GM12878 (cell line): ENCODE measurements at regions not wholly inside any gene's neighbourhood (a gene's known extent, or its start where the extent isn't known, plus 50 kb on each side); places are given as distances from the start of the nearest gene placed in this dataset.

Source experiments
- ATAC-seq: fragments of 200-7000 bp; cut with Tn5 transposase; 3 replicates; pipeline ENCODE4 v1.9.1; 2020; ENCODE audit warnings: mild to moderate bottlenecking, moderate library complexity
- BruUV-seq: library from RNA; stranded (reverse); fragments of 400-500 nt; replicated peaks from 2 replicates; lab custom pipeline; 2021; lab: Mats Ljungman, UMichigan
- CTCF ChIA-PET: fragments of 300-600 bp; sonication (Branson Sonifier 250); formaldehyde crosslinking; extraction: SDS; loops from one replicate; lab custom pipeline; 2021; ENCODE audit warnings: inconsistent platforms; lab: Yijun Ruan, JAX
- POLR2A ChIA-PET: fragments of 350-600 bp; formaldehyde crosslinking; extraction: SDS; loops from one replicate; lab custom pipeline; 2021; ENCODE audit warnings: inconsistent platforms; lab: Charles Lee
- RAD21 ChIA-PET: fragments of 300-600 bp; sonication (Branson Sonifier 250); formaldehyde crosslinking; loops from one replicate; lab custom pipeline; 2023; ENCODE audit warnings: antibody characterized with exemption; ENCODE audit not compliant: unreplicated experiment; lab: Charles Lee
- SMC1A ChIA-PET: fragments of 300-600 bp; sonication (Branson Sonifier 250); formaldehyde crosslinking; loops from one replicate; lab custom pipeline; 2023; ENCODE audit not compliant: unreplicated experiment, uncharacterized antibody; lab: Charles Lee
- DNase-seq: peaks from one replicate; pipeline ENCODE4 v3.0.0-alpha.2; 2011; ENCODE audit warnings: low read depth, low spot score
- FAIRE-seq: peaks from 3 replicates; lab custom pipeline; 2011; peaks lifted over from hg19 to GRCh38; lab: Jason Lieb, UNC
- H2AFZ ChIP-seq: 2 replicates; pipeline ENCODE4 v1.6.0; 2011; ENCODE audit warnings: low read depth, low read length, control low read depth; ENCODE audit not compliant: control insufficient read depth
- H3K27ac ChIP-seq: 2 replicates; pipeline ENCODE4 v1.5.1; 2011; ENCODE audit warnings: control low read depth; ENCODE audit not compliant: control insufficient read depth, insufficient read depth
- H3K27me3 ChIP-seq, 2 experiments: replicated peaks in 1 of 2; 2 replicates each; pipeline versions ENCODE4 v1.6.0 to v1.6.1; 2011; ENCODE audit warnings: low read length in 1 of 2; ENCODE audit not compliant: control insufficient read depth in 2 of 2, insufficient read depth in 2 of 2
- H3K36me3 ChIP-seq, 2 experiments: 2 replicates each; pipeline ENCODE4 v1.5.1; 2011; ENCODE audit warnings: low read length in 1 of 2; ENCODE audit not compliant: control insufficient read depth in 2 of 2, insufficient read depth in 2 of 2
- H3K4me1 ChIP-seq: 2 replicates; pipeline ENCODE4 v1.6.1; 2011; ENCODE audit warnings: mild to moderate bottlenecking, low read length, moderate library complexity, mixed read lengths; ENCODE audit not compliant: control insufficient read depth, insufficient read depth
- H3K4me2 ChIP-seq: 2 replicates; pipeline ENCODE4 v1.6.0; 2011; ENCODE audit warnings: control low read depth; ENCODE audit not compliant: control insufficient read depth, insufficient read depth
- H3K4me3 ChIP-seq: fragments of 200-600 bp; sonication (generic); 2 replicates; pipeline ENCODE4 v1.5.1; 2016
- H3K79me2 ChIP-seq: 2 replicates; pipeline ENCODE4 v1.6.0; 2011; ENCODE audit warnings: low read length; ENCODE audit not compliant: control insufficient read depth, insufficient read depth
- H3K9ac ChIP-seq: 2 replicates; pipeline ENCODE4 v1.8.0; 2011; ENCODE audit warnings: low read length, control low read depth, mixed read lengths; ENCODE audit not compliant: control insufficient read depth, insufficient read depth
- H3K9me3 ChIP-seq: replicated peaks from 3 replicates; pipeline ENCODE4 v1.5.1; 2011; ENCODE audit warnings: mild to moderate bottlenecking, low read length; ENCODE audit not compliant: control insufficient read depth, insufficient read depth
- H4K20me1 ChIP-seq: 2 replicates; pipeline ENCODE4 v1.6.0; 2011; ENCODE audit not compliant: control insufficient read depth, insufficient read depth
- EZH2 ChIP-seq: IDR thresholded peaks from 2 replicates; pipeline ENCODE4 v1.6.1; 2012; ENCODE audit warnings: low read depth, mild to moderate bottlenecking, control low read depth, inconsistent platforms, low read length, borderline replicate concordance; ENCODE audit not compliant: control insufficient read depth
- FOXK2 ChIP-seq: fragments of 450-650 bp; IDR thresholded peaks from 2 replicates; pipeline ENCODE4 v1.6.1; 2017; ENCODE audit warnings: mild to moderate bottlenecking, moderate library complexity
- GABPA ChIP-seq: IDR thresholded peaks from 2 replicates; pipeline ENCODE4 v1.6.1; 2014; ENCODE audit warnings: antibody characterized with exemption, low read depth, mild to moderate bottlenecking, inconsistent platforms
- MTA3 ChIP-seq: IDR thresholded peaks from 2 replicates; pipeline ENCODE4 v1.6.1; 2012; ENCODE audit warnings: low read length, inconsistent platforms, borderline replicate concordance
- NFIC ChIP-seq: IDR thresholded peaks from 2 replicates; pipeline ENCODE4 v1.6.1; 2012; ENCODE audit warnings: low read depth, mild to moderate bottlenecking, inconsistent platforms, low read length, moderate library complexity
- SMAD1 ChIP-seq: fragments of 450-650 bp; IDR thresholded peaks from 2 replicates; pipeline ENCODE4 v1.6.1; 2018; ENCODE audit warnings: mild to moderate bottlenecking, low read depth; ENCODE audit not compliant: partially characterized antibody
- SUPT20H ChIP-seq: IDR thresholded peaks from 2 replicates; pipeline ENCODE4 v1.6.1; 2011; ENCODE audit warnings: low read depth, mild to moderate bottlenecking, low read length, moderate library complexity, borderline replicate concordance; ENCODE audit not compliant: control insufficient read depth
- SUZ12 ChIP-seq: fragments of 200-600 bp; sonication (generic); IDR thresholded peaks from one replicate; pipeline ENCODE4 v1.6.1; 2018; ENCODE audit warnings: antibody characterized with exemption, mild to moderate bottlenecking; ENCODE audit not compliant: unreplicated experiment
- ZNF207 ChIP-seq: fragments of 450-650 bp; IDR thresholded peaks from 2 replicates; pipeline ENCODE4 v1.6.1; 2014; ENCODE audit warnings: antibody characterized with exemption, mild to moderate bottlenecking, borderline replicate concordance
- ZSCAN29 ChIP-seq: fragments of 450-650 bp; IDR thresholded peaks from 2 replicates; pipeline ENCODE4 v1.6.1; 2017; ENCODE audit warnings: mild to moderate bottlenecking, moderate library complexity
- ZZZ3 ChIP-seq: IDR thresholded peaks from 2 replicates; pipeline ENCODE4 v1.6.1; 2011; ENCODE audit warnings: low read depth; ENCODE audit not compliant: control insufficient read depth, insufficient read length
- WGBS: methylation state at CpG from one replicate; pipeline ENCODE4 v1.1.6; 2016; ENCODE audit warnings: low lambda C conversion rate; ENCODE audit not compliant: insufficient replicate concordance, insufficient coverage; ENCODE audit errors: missing lambda C conversion rate; 5-methylcytosine and 5-hydroxymethylcytosine counted together
- in situ Hi-C: fragments of 300-500 bp; cut with MboI; formaldehyde crosslinking; loops from 9 replicates; pipeline ENCODE4 v1.14.3; 2018; ENCODE audit warnings: mixed read lengths
- intact Hi-C: fragments of 100-400 bp; cut with micrococcal nuclease; formaldehyde crosslinking; loops from one replicate; pipeline ENCODE4 v1.14.2; 2022; ENCODE audit not compliant: unreplicated experiment

DNA sequence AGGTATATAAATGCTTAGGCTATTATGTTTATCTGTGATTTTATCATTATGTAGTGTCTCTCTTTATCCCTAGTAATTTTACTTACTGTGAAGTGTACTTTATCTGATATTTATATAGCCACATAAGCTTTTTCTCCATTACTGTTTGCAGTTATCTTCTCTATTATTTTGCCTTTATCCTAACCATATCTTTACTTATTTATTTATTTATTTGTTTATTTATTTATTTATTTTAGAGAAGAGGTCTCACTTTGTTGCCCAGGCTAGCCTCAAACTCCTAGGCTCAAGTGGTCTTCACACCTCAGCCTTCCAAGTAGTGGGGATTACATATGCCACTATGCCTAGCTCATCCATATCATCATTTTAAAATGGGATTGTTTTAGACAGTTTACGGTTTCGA, 331.8 kb downstream of the C7orf25 start:
- BruUV-seq, result no TSS peak
- no peak for TF ChIP-seq ZSCAN29
- TF ChIP-seq GABPA, result no peak
- no peak for TF ChIP-seq SMAD1
- TF ChIP-seq MTA3, result no peak
- TF ChIP-seq SUZ12, result no peak
- no peak for TF ChIP-seq NFIC
- TF ChIP-seq ZNF207, result no peak
- no peak for TF ChIP-seq ZZZ3
- TF ChIP-seq FOXK2, result no peak
- no peak for TF ChIP-seq EZH2
- no peak for TF ChIP-seq SUPT20H
- CTCF ChIA-PET, result interaction anchor here (0.7 kb wide), 1 partner anchor 45 kb away, joined by 3 read pairs; no protein-coding TSS in a partner anchor
- FAIRE-seq, result no peak
- DNase-seq, result no peak
- H3K36me3 ChIP-seq, result no peaks in the 10 kb centered on the region
- SMC1A ChIA-PET, result no interaction called here
- intact Hi-C loops, result no loop called here
- POLR2A ChIA-PET, result no interaction called here
- H3K9ac ChIP-seq, result no peak overlapping the region
- in situ Hi-C loops, result no loop called here
- H3K4me2 ChIP-seq, result no peak overlapping the region
- no peak overlapping the region for H3K27ac ChIP-seq
- whole genome bisulfite sequencing, result 47% methylated on average over 2 of the region's 2 CpGs
- no peaks in the 10 kb centered on the region for H4K20me1 ChIP-seq
- H3K79me2 ChIP-seq, result no peaks in the 10 kb centered on the region
- H3K4me3 ChIP-seq, result no peak overlapping the region
- H2AFZ ChIP-seq, result no peak overlapping the region
- H3K4me1 ChIP-seq, result no peaks in the 10 kb centered on the region
- H3K9me3 ChIP-seq, result no peaks in the 10 kb centered on the region
- RAD21 ChIA-PET, result no interaction called here
- ATAC-seq, result no peak
- H3K27me3 ChIP-seq, result no peaks in the 10 kb centered on the region
